ENCODE measurements at regions not wholly inside any gene's neighbourhood (a gene's known extent, or its start where the extent isn't known, plus 50 kb on each side); places are given as distances from the start of the nearest gene placed in this dataset.

- H3K9ac ChIP-seq (ENCODE audit: control insufficient read depth, extremely low read depth, insufficient read depth, low read length), result no peak overlapping the region
These were observed 1149.0 kb downstream of the EFNA5 start for GRCh38 chr5:106521701-106522100.

GRCh38 chr5:106510321-106510720 is 1160.4 kb downstream of the EFNA5 start:
- Histone ChIP-seq H3K4me2 (ENCODE audit: control insufficient read depth, extremely low read depth, insufficient read depth, low read depth, low read length) (no peak overlapping the region), H3K36me3 (ENCODE audit: control insufficient read depth in 2 of 2, extremely low read depth in 1 of 2, insufficient read depth in 2 of 2, low read length in 2 of 2) (no peaks in the 10 kb centered on the region), H3K4me1 (ENCODE audit: control insufficient read depth, extremely low read depth, insufficient read depth, low read length) (no peaks in the 10 kb centered on the region), H3K9me1 (ENCODE audit: control insufficient read depth, extremely low read depth, insufficient read depth, low read length) (no peaks in the 10 kb centered on the region), H3K27me3 (ENCODE audit: control insufficient read depth, extremely low read depth, insufficient read depth, low read length) (no peaks in the 10 kb centered on the region), H3K79me2 (ENCODE audit: control insufficient read depth, insufficient read depth, low read length) (no peaks in the 10 kb centered on the region), H3K9ac (ENCODE audit: control insufficient read depth, extremely low read depth, insufficient read depth, low read length) (no peak overlapping the region), H3K4me3 (ENCODE audit: control insufficient read depth in 2 of 3, extremely low read depth in 1 of 3, insufficient read depth in 2 of 3, low read depth in 1 of 3, low read length in 3 of 3) (no peak overlapping the region), H4K20me1 (ENCODE audit: control insufficient read depth, extremely low read depth, insufficient read depth, low read length) (no peaks in the 10 kb centered on the region), H3K27ac (ENCODE audit: control insufficient read depth, insufficient read depth, low read length) (no peak overlapping the region), H2AFZ (ENCODE audit: control insufficient read depth, low read length) (peak overlapping the region; percentile 42), H3K9me3 (ENCODE audit: control insufficient read depth, low read depth, low read length) (no peaks in the 10 kb centered on the region)
- dilution Hi-C loops (cut with MboI; ENCODE audit: extremely low pct_ligation_motif_present, low sequenced_read_pairs), result no loop called here
- FAIRE-seq (no peak), DNase-seq (ENCODE audit: low read depth, low spot score) (no peak)
- TF ChIP-seq CTCF (optimal IDR thresholded peaks at IDR 0.05 in 1 of 3, IDR thresholded peaks at IDR 0.05 in 1 of 3, conservative IDR thresholded peaks at IDR 0.05 in 1 of 3; ENCODE audit: extremely low read depth in 1 of 3, insufficient read depth in 2 of 3, low read length in 3 of 3) (no peak), EZH2 (IDR thresholded peaks at IDR 0.05; ENCODE audit: low read length) (no peak)

More at GRCh38 chr5:106521701-106522100, 1149.0 kb downstream of the EFNA5 start:
- Histone ChIP-seq H3K9me1 (ENCODE audit: control insufficient read depth, extremely low read depth, insufficient read depth, low read length) (no peaks in the 10 kb centered on the region), H4K20me1 (ENCODE audit: control insufficient read depth, extremely low read depth, insufficient read depth, low read length) (no peaks in the 10 kb centered on the region), H3K27me3 (ENCODE audit: control insufficient read depth, extremely low read depth, insufficient read depth, low read length) (no peaks in the 10 kb centered on the region), H3K9me3 (ENCODE audit: control insufficient read depth, low read depth, low read length) (no peaks in the 10 kb centered on the region), H3K79me2 (ENCODE audit: control insufficient read depth, insufficient read depth, low read length) (no peaks in the 10 kb centered on the region), H3K4me3 (ENCODE audit: control insufficient read depth in 2 of 3, extremely low read depth in 1 of 3, insufficient read depth in 2 of 3, low read depth in 1 of 3, low read length in 3 of 3) (no peak overlapping the region), H3K4me1 (ENCODE audit: control insufficient read depth, extremely low read depth, insufficient read depth, low read length) (no peaks in the 10 kb centered on the region), H3K4me2 (ENCODE audit: control insufficient read depth, extremely low read depth, insufficient read depth, low read depth, low read length) (no peak overlapping the region), H2AFZ (ENCODE audit: control insufficient read depth, low read length) (no peak overlapping the region), H3K27ac (ENCODE audit: control insufficient read depth, insufficient read depth, low read length) (no peak overlapping the region), H3K36me3 (ENCODE audit: control insufficient read depth in 2 of 2, extremely low read depth in 1 of 2, insufficient read depth in 2 of 2, low read length in 2 of 2) (no peaks in the 10 kb centered on the region)
- FAIRE-seq, result no peak
- dilution Hi-C loops (cut with MboI; ENCODE audit: extremely low pct_ligation_motif_present, low sequenced_read_pairs), result no loop called here
- TF ChIP-seq EZH2 (IDR thresholded peaks at IDR 0.05; ENCODE audit: low read length) (no peak), CTCF (optimal IDR thresholded peaks at IDR 0.05 in 1 of 3, IDR thresholded peaks at IDR 0.05 in 1 of 3, conservative IDR thresholded peaks at IDR 0.05 in 1 of 3; ENCODE audit: extremely low read depth in 1 of 3, insufficient read depth in 2 of 3, low read length in 3 of 3) (no peak)
- DNase-seq (ENCODE audit: low read depth, low spot score), result no peak
